ENCODE measurements at regions not wholly inside any gene's neighbourhood (a gene's known extent, or its start where the extent isn't known, plus 50 kb on each side); places are given as distances from the start of the nearest gene placed in this dataset.

GRCh38 chr4:146998157-146998556, 52.5 kb upstream of the TTC29 start:
- TF ChIP-seq CREB1 (CRISPR knock-in tag; IDR thresholded peaks at IDR 0.05) (no peak), MAX (CRISPR knock-in tag; IDR thresholded peaks at IDR 0.05) (no peak), ARID4B (CRISPR knock-in tag; IDR thresholded peaks at IDR 0.05; ENCODE audit: borderline replicate concordance) (no peak), USF2 (CRISPR knock-in tag; IDR thresholded peaks at IDR 0.05) (no peak), PRDM15 (CRISPR knock-in tag; IDR thresholded peaks at IDR 0.05) (no peak)
- TF ChIP-seq, protein P1, sequence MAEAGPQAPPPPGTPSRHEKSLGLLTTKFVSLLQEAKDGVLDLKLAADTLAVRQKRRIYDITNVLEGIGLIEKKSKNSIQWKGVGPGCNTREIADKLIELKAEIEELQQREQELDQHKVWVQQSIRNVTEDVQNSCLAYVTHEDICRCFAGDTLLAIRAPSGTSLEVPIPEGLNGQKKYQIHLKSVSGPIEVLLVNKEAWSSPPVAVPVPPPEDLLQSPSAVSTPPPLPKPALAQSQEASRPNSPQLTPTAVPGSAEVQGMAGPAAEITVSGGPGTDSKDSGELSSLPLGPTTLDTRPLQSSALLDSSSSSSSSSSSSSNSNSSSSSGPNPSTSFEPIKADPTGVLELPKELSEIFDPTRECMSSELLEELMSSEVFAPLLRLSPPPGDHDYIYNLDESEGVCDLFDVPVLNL (CRISPR knock-in tag; IDR thresholded peaks at IDR 0.05; ENCODE audit: borderline replicate concordance, low read depth) = no peak

All from WTC11 (cell line).